Fibroblast of villous mesenchyme (primary cell): ENCODE measurements at regions not wholly inside any gene's neighbourhood (a gene's known extent, or its start where the extent isn't known, plus 50 kb on each side); places are given as distances from the start of the nearest gene placed in this dataset.

Experiments
- DNase-seq: peaks from one replicate; pipeline ENCODE4 v3.0.0-alpha.2; 2010; ENCODE audit warnings: low read depth
- H3K4me3 ChIP-seq: 2 replicates; pipeline ENCODE4 v1.5.1; 2011; ENCODE audit warnings: low read depth, mild to moderate bottlenecking, low read length
- TF ChIP-seq, protein P1 (sequence below): IDR thresholded peaks from 2 replicates; pipeline ENCODE4 v1.5.1; 2012; ENCODE audit warnings: low read depth, mild to moderate bottlenecking, low read length; ENCODE audit not compliant: insufficient read depth

GRCh38 chr6:165071906-165072305 lies 237.5 kb downstream of the C6orf118 start:
- DNase-seq = no peak
- TF ChIP-seq, protein P1, sequence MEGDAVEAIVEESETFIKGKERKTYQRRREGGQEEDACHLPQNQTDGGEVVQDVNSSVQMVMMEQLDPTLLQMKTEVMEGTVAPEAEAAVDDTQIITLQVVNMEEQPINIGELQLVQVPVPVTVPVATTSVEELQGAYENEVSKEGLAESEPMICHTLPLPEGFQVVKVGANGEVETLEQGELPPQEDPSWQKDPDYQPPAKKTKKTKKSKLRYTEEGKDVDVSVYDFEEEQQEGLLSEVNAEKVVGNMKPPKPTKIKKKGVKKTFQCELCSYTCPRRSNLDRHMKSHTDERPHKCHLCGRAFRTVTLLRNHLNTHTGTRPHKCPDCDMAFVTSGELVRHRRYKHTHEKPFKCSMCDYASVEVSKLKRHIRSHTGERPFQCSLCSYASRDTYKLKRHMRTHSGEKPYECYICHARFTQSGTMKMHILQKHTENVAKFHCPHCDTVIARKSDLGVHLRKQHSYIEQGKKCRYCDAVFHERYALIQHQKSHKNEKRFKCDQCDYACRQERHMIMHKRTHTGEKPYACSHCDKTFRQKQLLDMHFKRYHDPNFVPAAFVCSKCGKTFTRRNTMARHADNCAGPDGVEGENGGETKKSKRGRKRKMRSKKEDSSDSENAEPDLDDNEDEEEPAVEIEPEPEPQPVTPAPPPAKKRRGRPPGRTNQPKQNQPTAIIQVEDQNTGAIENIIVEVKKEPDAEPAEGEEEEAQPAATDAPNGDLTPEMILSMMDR = no peak
- no peak overlapping the region for H3K4me3 ChIP-seq

DNA sequence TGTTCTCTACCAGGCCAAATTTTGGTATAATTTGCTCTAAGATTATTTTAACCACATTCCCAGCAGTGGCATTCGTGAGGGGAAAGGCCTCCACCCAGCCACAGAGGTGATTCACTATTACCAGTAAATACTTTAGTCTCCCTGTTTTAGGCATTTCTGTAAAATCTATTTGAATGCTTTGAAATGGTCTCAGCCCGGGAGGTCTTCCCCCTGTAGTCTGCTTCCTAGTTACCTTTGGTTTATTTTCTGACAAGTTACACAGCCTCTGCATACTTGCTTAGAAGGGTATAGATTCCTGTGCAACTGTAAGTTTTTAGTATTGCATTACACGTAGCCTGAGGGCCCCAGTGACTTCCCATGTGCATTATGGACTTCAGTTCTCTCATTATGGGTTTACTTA lies 248.7 kb downstream of the C6orf118 start:
- DNase-seq = no peak
- H3K4me3 ChIP-seq = no peak overlapping the region
- TF ChIP-seq, protein P1 = no peak

GRCh38 chr6:165059032-165059431 lies 250.4 kb downstream of the C6orf118 start:
- no peak for DNase-seq
- H3K4me3 ChIP-seq = no peak overlapping the region
- TF ChIP-seq, protein P1 = no peak

GRCh38 chr6:165056292-165056691 lies 253.1 kb downstream of the C6orf118 start:
- no peak overlapping the region for H3K4me3 ChIP-seq
- DNase-seq = no peak
- TF ChIP-seq, protein P1 = no peak

DNA sequence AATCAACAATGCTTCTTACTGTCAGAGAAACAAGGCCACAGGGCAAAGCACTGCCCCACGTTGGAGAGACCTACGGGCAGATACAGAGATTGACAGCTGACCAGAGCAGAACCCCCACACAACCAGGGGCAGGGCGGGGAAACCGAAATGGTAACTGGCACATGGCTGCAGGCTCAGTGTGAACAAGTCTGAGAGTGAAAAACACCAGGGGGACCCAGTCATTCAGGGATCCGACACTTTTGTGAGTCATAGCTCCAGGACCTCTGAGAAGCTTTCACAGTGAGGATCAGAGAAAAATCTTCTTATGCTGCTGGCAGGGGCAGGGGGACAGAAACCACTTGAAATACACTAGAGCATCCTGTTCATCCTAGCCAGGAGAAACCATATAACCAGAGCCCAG lies 254.2 kb downstream of the C6orf118 start:
- TF ChIP-seq, protein P1 = no peak
- no peak for DNase-seq
- no peak overlapping the region for H3K4me3 ChIP-seq

- TF ChIP-seq, protein P1 = no peak
- DNase-seq = no peak
- no peak overlapping the region for H3K4me3 ChIP-seq
Observed at GRCh38 chr6:165052561-165053480, 256.6 kb downstream of the C6orf118 start.
